DND-41 (cell line): ENCODE measurements at regions not wholly inside any gene's neighbourhood (a gene's known extent, or its start where the extent isn't known, plus 50 kb on each side); places are given as distances from the start of the nearest gene placed in this dataset.

Source experiments
- CTCF ChIP-seq: IDR thresholded peaks from 2 replicates; pipeline ENCODE4 v1.5.1; 2012; ENCODE audit warnings: borderline replicate concordance, low read length, moderate library complexity, mild to moderate bottlenecking; ENCODE audit not compliant: poor library complexity, severe bottlenecking; ENCODE audit errors: extremely low read depth
- EZH2 ChIP-seq: IDR thresholded peaks from 3 replicates; pipeline ENCODE4 v1.6.1; 2012; ENCODE audit warnings: borderline replicate concordance, low read depth, mild to moderate bottlenecking, moderate library complexity, low read length, inconsistent platforms; ENCODE audit not compliant: severe bottlenecking

- TF ChIP-seq CTCF (no peak), EZH2 (no peak)
Observed at GRCh38 chr13:22422712-22423111, 751.8 kb downstream of the FGF9 start.
